ENCODE measurements at regions not wholly inside any gene's neighbourhood (a gene's known extent, or its start where the extent isn't known, plus 50 kb on each side); places are given as distances from the start of the nearest gene placed in this dataset.

DNA sequence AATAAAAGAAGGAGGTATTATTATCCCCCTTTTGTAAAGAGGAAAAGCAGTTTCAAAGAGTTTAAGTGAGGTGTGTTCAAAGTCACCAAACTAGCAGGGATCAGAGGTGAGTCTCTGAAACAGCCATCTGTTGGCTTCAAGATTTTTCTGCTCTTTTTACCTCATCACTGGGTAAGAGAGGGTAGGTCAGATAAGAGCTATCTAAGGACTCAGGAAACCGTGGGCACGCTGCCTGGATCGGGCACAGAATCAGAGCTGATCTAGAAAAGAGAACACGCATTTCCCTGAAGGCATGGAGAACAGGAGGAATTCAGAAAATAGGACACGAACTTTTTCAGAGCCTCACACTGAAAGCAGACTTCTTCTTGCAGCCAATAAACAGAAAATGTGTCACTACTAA, 65.8 kb upstream of the LY86 start:
- Histone ChIP-seq H3K36me3 (no peaks in the 10 kb centered on the region), H3K4me1 (ENCODE audit: control insufficient read depth in 1 of 2, low read depth in 2 of 2) (no peaks in the 10 kb centered on the region), H3K27ac (no peak overlapping the region), H3K9me3 (no peaks in the 10 kb centered on the region), H3K27me3 (replicated peaks; ENCODE audit: insufficient read depth) (no peaks in the 10 kb centered on the region), H3K4me3 (no peak overlapping the region)
- TF ChIP-seq, protein P1, sequence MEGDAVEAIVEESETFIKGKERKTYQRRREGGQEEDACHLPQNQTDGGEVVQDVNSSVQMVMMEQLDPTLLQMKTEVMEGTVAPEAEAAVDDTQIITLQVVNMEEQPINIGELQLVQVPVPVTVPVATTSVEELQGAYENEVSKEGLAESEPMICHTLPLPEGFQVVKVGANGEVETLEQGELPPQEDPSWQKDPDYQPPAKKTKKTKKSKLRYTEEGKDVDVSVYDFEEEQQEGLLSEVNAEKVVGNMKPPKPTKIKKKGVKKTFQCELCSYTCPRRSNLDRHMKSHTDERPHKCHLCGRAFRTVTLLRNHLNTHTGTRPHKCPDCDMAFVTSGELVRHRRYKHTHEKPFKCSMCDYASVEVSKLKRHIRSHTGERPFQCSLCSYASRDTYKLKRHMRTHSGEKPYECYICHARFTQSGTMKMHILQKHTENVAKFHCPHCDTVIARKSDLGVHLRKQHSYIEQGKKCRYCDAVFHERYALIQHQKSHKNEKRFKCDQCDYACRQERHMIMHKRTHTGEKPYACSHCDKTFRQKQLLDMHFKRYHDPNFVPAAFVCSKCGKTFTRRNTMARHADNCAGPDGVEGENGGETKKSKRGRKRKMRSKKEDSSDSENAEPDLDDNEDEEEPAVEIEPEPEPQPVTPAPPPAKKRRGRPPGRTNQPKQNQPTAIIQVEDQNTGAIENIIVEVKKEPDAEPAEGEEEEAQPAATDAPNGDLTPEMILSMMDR (IDR thresholded peaks at IDR 0.05): no peak
- DNase-seq (ENCODE audit: low spot score): no peak
- no peak for ATAC-seq (ENCODE audit: insufficient number of reproducible peaks, low FRiP score, low read depth)

DNA sequence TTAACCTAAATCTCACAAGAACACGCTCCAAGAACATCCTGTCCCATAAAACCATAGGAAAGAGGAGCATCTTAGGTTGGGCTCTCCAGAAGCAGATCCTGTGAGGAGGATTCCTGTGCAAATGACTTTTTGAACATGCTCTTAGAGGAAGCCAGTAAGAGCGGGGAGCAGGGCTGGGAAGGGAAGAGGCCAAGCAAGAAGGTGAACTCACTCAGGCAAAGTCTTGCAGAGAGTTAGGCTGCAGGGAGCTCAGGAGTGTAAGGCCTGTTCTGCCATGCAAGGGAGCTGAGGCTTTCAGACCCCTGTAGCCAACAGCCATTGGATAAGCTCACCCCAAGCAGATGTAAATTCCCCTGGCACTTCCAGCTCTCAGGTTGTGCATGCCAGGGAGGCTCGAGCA, 63.6 kb upstream of the LY86 start:
- ATAC-seq (ENCODE audit: insufficient number of reproducible peaks, low FRiP score, low read depth) (no peak), DNase-seq (ENCODE audit: low spot score) (no peak)
- Histone ChIP-seq H3K4me1 (ENCODE audit: control insufficient read depth in 1 of 2, low read depth in 2 of 2) (no peaks in the 10 kb centered on the region), H3K27me3 (replicated peaks; ENCODE audit: insufficient read depth) (no peaks in the 10 kb centered on the region), H3K36me3 (no peaks in the 10 kb centered on the region), H3K27ac (no peak overlapping the region), H3K9me3 (no peaks in the 10 kb centered on the region), H3K4me3 (no peak overlapping the region)
- TF ChIP-seq, protein P1 (IDR thresholded peaks at IDR 0.05): no peak

DNA sequence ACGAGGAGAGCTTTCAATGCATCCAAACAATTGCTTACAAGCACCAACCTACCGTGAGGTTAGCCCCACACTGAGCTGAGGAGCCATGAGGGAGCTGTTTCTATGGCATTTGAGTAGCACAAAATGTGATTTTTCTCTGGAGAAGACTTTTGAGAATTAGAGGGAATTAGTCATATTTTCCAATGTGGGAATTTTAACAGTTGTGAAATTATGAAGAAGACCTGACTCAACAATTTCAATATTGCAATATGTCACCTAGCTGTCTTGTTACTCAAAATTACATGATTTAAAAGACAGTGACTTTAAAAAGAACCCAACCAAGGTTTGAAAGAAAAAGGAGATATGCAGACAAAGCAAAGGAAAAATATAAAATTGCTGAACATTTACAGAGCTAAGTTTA, 62.6 kb upstream of the LY86 start:
- TF ChIP-seq, protein P1 (IDR thresholded peaks at IDR 0.05): no peak
- no peaks in the 10 kb centered on the region for H3K4me1 ChIP-seq (ENCODE audit: control insufficient read depth in 1 of 2, low read depth in 2 of 2)
- no peak overlapping the region for H3K4me3 ChIP-seq
- DNase-seq (ENCODE audit: low spot score): no peak
- no peak overlapping the region for H3K27ac ChIP-seq
- no peaks in the 10 kb centered on the region for H3K36me3 ChIP-seq
- no peaks in the 10 kb centered on the region for H3K27me3 ChIP-seq (replicated peaks; ENCODE audit: insufficient read depth)
- H3K9me3 ChIP-seq: no peaks in the 10 kb centered on the region
- no peak for ATAC-seq (ENCODE audit: insufficient number of reproducible peaks, low FRiP score, low read depth)

DNA sequence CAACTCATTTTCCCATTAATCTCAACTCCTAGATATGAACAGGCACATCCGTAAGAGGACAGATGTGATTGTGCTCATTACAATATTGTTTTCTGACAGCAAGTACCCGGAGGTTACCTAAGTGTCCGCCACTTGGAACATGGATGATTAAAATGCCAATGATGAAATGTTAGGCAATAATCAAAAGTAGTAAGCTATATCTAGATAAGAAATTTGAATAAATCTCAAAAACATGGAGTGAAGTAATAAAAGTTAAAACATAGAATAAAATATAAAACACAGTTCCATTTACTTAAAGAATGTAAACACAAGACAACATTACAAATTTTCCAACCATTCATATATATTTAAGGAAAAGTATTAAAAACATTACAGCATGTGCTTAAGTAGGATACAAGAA, 59.2 kb upstream of the LY86 start:
- TF ChIP-seq, protein P1 (IDR thresholded peaks at IDR 0.05): no peak
- Histone ChIP-seq H3K27ac (no peak overlapping the region), H3K36me3 (no peaks in the 10 kb centered on the region), H3K27me3 (replicated peaks; ENCODE audit: insufficient read depth) (no peaks in the 10 kb centered on the region), H3K4me1 (ENCODE audit: control insufficient read depth in 1 of 2, low read depth in 2 of 2) (no peaks in the 10 kb centered on the region), H3K4me3 (no peak overlapping the region), H3K9me3 (no peaks in the 10 kb centered on the region)
- DNase-seq (ENCODE audit: low spot score) (no peak), ATAC-seq (ENCODE audit: insufficient number of reproducible peaks, low FRiP score, low read depth) (no peak)

DNA sequence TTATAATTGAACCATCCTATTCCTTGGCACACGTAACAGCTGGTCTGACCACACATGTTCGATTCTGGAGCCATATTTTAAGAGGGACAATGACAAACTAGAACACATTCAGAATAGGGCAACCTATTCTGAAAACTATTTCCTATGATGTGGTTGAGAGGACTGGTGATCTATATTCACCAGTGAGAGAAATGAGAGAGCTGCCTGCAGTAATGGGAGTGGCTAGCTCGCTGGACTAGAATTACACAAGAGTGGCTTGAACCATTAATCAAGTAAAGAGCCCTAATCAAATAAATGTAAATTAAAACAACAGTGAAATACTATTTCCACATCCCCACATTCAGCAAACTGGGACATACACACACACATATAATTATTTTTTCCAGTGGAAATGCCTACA, 55.3 kb upstream of the LY86 start:
- Histone ChIP-seq H3K4me1 (ENCODE audit: control insufficient read depth in 1 of 2, low read depth in 2 of 2) (no peaks in the 10 kb centered on the region), H3K36me3 (no peaks in the 10 kb centered on the region), H3K4me3 (no peak overlapping the region), H3K27me3 (replicated peaks; ENCODE audit: insufficient read depth) (no peaks in the 10 kb centered on the region), H3K9me3 (no peaks in the 10 kb centered on the region), H3K27ac (no peak overlapping the region)
- no peak for ATAC-seq (ENCODE audit: insufficient number of reproducible peaks, low FRiP score, low read depth)
- TF ChIP-seq, protein P1 (IDR thresholded peaks at IDR 0.05): no peak
- no peak for DNase-seq (ENCODE audit: low spot score)

Data from thoracic aorta (tissue), 2 donors.